ENCODE measurements at regions not wholly inside any gene's neighbourhood (a gene's known extent, or its start where the extent isn't known, plus 50 kb on each side); places are given as distances from the start of the nearest gene placed in this dataset.

DNA sequence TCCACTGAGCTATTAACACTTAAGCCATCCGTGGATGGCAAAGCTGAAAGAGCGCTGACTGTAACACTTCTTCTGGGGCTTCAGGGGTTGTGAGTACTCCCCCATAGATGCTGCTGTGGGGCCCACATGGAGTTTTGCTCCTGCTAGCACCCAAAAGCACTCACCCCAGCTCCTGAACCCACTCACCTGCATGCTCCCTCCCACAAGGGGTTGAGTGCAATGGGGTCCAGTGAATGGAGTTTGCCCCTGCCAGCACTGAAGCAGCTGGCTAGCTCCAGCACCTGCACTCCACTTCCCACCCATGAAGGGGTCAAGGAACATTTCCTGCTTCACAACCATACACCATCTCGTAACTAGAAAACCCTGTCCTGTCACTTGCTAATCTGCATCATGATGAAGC, 78.9 kb downstream of the IL21 start:
- no peak for TF ChIP-seq EZH2phosphoT487 (IDR thresholded peaks at IDR 0.05; ENCODE audit: borderline replicate concordance)
- TF ChIP-seq, protein P1, sequence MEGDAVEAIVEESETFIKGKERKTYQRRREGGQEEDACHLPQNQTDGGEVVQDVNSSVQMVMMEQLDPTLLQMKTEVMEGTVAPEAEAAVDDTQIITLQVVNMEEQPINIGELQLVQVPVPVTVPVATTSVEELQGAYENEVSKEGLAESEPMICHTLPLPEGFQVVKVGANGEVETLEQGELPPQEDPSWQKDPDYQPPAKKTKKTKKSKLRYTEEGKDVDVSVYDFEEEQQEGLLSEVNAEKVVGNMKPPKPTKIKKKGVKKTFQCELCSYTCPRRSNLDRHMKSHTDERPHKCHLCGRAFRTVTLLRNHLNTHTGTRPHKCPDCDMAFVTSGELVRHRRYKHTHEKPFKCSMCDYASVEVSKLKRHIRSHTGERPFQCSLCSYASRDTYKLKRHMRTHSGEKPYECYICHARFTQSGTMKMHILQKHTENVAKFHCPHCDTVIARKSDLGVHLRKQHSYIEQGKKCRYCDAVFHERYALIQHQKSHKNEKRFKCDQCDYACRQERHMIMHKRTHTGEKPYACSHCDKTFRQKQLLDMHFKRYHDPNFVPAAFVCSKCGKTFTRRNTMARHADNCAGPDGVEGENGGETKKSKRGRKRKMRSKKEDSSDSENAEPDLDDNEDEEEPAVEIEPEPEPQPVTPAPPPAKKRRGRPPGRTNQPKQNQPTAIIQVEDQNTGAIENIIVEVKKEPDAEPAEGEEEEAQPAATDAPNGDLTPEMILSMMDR (conservative IDR thresholded peaks at IDR 0.05; ENCODE audit: low read length), result no peak

GRCh38 chr4:122540838-122541237, 80.0 kb downstream of the IL21 start:
- H3K4me2 ChIP-seq (ENCODE audit: low read depth, low read length, poor library complexity, severe bottlenecking), result no peak overlapping the region
- H3K9ac ChIP-seq (ENCODE audit: low read depth, low read length, poor library complexity, severe bottlenecking), result no peak overlapping the region
- H3K9me3 ChIP-seq (ENCODE audit: insufficient read depth, low read depth, low read length), result no peaks in the 10 kb centered on the region; the same call in 1 of the 2 replicates
- H3K27me3 ChIP-seq (ENCODE audit: insufficient read depth, low read length, poor library complexity, severe bottlenecking), result peaks cover 29% of the 10 kb centered on the region
- H3K4me3 ChIP-seq (ENCODE audit: low read length, poor library complexity, severe bottlenecking), result no peak overlapping the region
- no peaks in the 10 kb centered on the region for H3F3A ChIP-seq (ENCODE audit: low read depth)
- H3K36me3 ChIP-seq (ENCODE audit: insufficient read depth, low read length), result no peaks in the 10 kb centered on the region
- no peak overlapping the region for H2AFZ ChIP-seq (ENCODE audit: low read length)
- no peaks in the 10 kb centered on the region for H3K9me2 ChIP-seq (replicated peaks; ENCODE audit: low read depth, low read length)
- no peak for TF ChIP-seq EZH2phosphoT487 (IDR thresholded peaks at IDR 0.05; ENCODE audit: borderline replicate concordance)
- TF ChIP-seq, protein P1 (conservative IDR thresholded peaks at IDR 0.05; ENCODE audit: low read length), result no peak
- no peaks in the 10 kb centered on the region for H3K79me2 ChIP-seq (ENCODE audit: insufficient read depth, low read length)
- H4K20me1 ChIP-seq (ENCODE audit: insufficient read depth, low read length, poor library complexity, severe bottlenecking), result no peaks in the 10 kb centered on the region
- H3K4me1 ChIP-seq (ENCODE audit: insufficient read depth, low read length, poor library complexity, severe bottlenecking), result no peaks in the 10 kb centered on the region

More for the DNA sequence above, 78.9 kb downstream of the IL21 start:
- H3K79me2 ChIP-seq (ENCODE audit: insufficient read depth, low read length), result no peaks in the 10 kb centered on the region
- peaks cover 29% of the 10 kb centered on the region for H3K27me3 ChIP-seq (ENCODE audit: insufficient read depth, low read length, poor library complexity, severe bottlenecking)
- H3K4me2 ChIP-seq (ENCODE audit: low read depth, low read length, poor library complexity, severe bottlenecking), result no peak overlapping the region
- H3K4me1 ChIP-seq (ENCODE audit: insufficient read depth, low read length, poor library complexity, severe bottlenecking), result no peaks in the 10 kb centered on the region
- H3F3A ChIP-seq (ENCODE audit: low read depth), result no peaks in the 10 kb centered on the region
- H3K9ac ChIP-seq (ENCODE audit: low read depth, low read length, poor library complexity, severe bottlenecking), result no peak overlapping the region
- no peak overlapping the region for H3K4me3 ChIP-seq (ENCODE audit: low read length, poor library complexity, severe bottlenecking)
- no peaks in the 10 kb centered on the region; the same call in 1 of the 2 replicates for H3K9me3 ChIP-seq (ENCODE audit: insufficient read depth, low read depth, low read length)
- no peaks in the 10 kb centered on the region for H3K9me2 ChIP-seq (replicated peaks; ENCODE audit: low read depth, low read length)
- no peaks in the 10 kb centered on the region for H4K20me1 ChIP-seq (ENCODE audit: insufficient read depth, low read length, poor library complexity, severe bottlenecking)
- no peaks in the 10 kb centered on the region for H3K36me3 ChIP-seq (ENCODE audit: insufficient read depth, low read length)
- H2AFZ ChIP-seq (ENCODE audit: low read length), result no peak overlapping the region

DNA sequence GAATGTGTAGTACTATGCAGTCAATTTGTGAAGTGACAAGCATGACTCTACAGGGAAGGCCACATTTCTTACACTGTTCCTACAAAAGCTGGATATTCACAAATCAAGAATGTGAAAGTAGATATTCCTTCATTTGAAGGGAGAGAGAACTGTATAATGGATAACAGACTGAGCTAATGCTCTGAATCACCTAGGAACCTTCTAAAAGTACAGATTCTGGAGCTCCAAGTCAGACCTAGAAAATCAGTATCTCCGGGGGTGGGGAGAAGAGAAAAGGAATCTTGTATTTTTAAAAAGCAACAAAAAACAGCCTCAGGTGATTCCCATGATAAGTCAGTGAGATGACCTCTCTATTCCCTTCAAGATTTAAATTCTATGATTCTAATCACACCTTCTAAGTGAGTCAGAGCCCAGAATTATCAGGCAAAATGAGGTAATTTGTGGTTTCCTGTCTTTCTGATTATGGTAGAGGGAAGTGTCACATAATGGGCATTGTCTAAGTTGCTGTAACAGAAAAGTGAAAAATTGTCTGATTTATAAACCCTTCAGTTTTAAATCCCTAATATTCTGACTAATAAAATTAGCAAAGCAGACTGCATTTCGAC, 80.9 kb downstream of the IL21 start:
- Histone ChIP-seq H3K9ac (ENCODE audit: low read depth, low read length, poor library complexity, severe bottlenecking) (no peak overlapping the region), H3K9me2 (replicated peaks; ENCODE audit: low read depth, low read length) (no peaks in the 10 kb centered on the region), H4K20me1 (ENCODE audit: insufficient read depth, low read length, poor library complexity, severe bottlenecking) (no peaks in the 10 kb centered on the region)

More for the DNA sequence above, 80.9 kb downstream of the IL21 start:
- H2AFZ ChIP-seq (ENCODE audit: low read length), result no peak overlapping the region
- peaks cover 29% of the 10 kb centered on the region for H3K27me3 ChIP-seq (ENCODE audit: insufficient read depth, low read length, poor library complexity, severe bottlenecking)
- H3K4me2 ChIP-seq (ENCODE audit: low read depth, low read length, poor library complexity, severe bottlenecking), result no peak overlapping the region
- H3K4me1 ChIP-seq (ENCODE audit: insufficient read depth, low read length, poor library complexity, severe bottlenecking), result no peaks in the 10 kb centered on the region
- H3K4me3 ChIP-seq (ENCODE audit: low read length, poor library complexity, severe bottlenecking), result no peak overlapping the region
- no peaks in the 10 kb centered on the region for H3F3A ChIP-seq (ENCODE audit: low read depth)
- H3K9me3 ChIP-seq (ENCODE audit: insufficient read depth, low read depth, low read length), result no peaks in the 10 kb centered on the region; the same call in 1 of the 2 replicates
- no peaks in the 10 kb centered on the region for H3K36me3 ChIP-seq (ENCODE audit: insufficient read depth, low read length)
- TF ChIP-seq EZH2phosphoT487 (IDR thresholded peaks at IDR 0.05; ENCODE audit: borderline replicate concordance), result no peak
- TF ChIP-seq, protein P1 (conservative IDR thresholded peaks at IDR 0.05; ENCODE audit: low read length), result no peak
- no peaks in the 10 kb centered on the region for H3K79me2 ChIP-seq (ENCODE audit: insufficient read depth, low read length)

Measured in Loucy (cell line).